ENCODE measurements at regions not wholly inside any gene's neighbourhood (a gene's known extent, or its start where the extent isn't known, plus 50 kb on each side); places are given as distances from the start of the nearest gene placed in this dataset.

GRCh38 chr2:76050196-76050595 is 339.5 kb upstream of the GCFC2 start:
- no peak overlapping the region for H3K4ac ChIP-seq (ENCODE audit: low read length)
- H3K4me3 ChIP-seq (ENCODE audit: low read length in 2 of 2) = no peak overlapping the region

GRCh38 chr2:76044701-76045100 is 334.0 kb upstream of the GCFC2 start:
- Histone ChIP-seq H4K91ac (ENCODE audit: low read depth, low read length, poor library complexity) (no peak overlapping the region), H3K9me3 (replicated peaks in 1 of 2; ENCODE audit: control insufficient read depth in 2 of 2, insufficient read depth in 1 of 2, low read depth in 1 of 2, low read length in 2 of 2) (peaks cover 0 to 12% of the 10 kb centered on the region in 2 donors), H3K14ac (ENCODE audit: low read length) (no peak overlapping the region), H3K4ac (ENCODE audit: low read length) (no peak overlapping the region), H3K23ac (ENCODE audit: low read depth, low read length, poor library complexity) (no peak overlapping the region), H2BK120ac (ENCODE audit: low read depth, low read length) (no peak overlapping the region), H3K18ac (ENCODE audit: low read length) (no peak overlapping the region), H3K9ac (ENCODE audit: low read depth, low read length, poor library complexity) (no peak overlapping the region), H2AK5ac (ENCODE audit: low read depth, low read length) (no peak overlapping the region), H3K79me1 (ENCODE audit: low read depth, low read length) (no peaks in the 10 kb centered on the region), H3K27me3 (ENCODE audit: control insufficient read depth in 3 of 3, insufficient read depth in 3 of 3, low read depth in 1 of 3, low read length in 3 of 3) (no peaks in the 10 kb centered on the region), H3K4me2 (ENCODE audit: insufficient read depth, low read length, poor library complexity, severe bottlenecking) (no peak overlapping the region), H2BK15ac (ENCODE audit: low read length) (no peak overlapping the region), H3K4me1 (ENCODE audit: control insufficient read depth in 2 of 2, insufficient read depth in 1 of 2, low read depth in 1 of 2, low read length in 2 of 2) (no peaks in the 10 kb centered on the region), H4K8ac (ENCODE audit: low read depth, low read length) (no peak overlapping the region), H2BK5ac (ENCODE audit: low read length) (no peak overlapping the region), H3K27ac (replicated peaks; ENCODE audit: low read length) (no peak overlapping the region), H2BK12ac (ENCODE audit: low read length) (no peak overlapping the region), H2AFZ (ENCODE audit: low read length) (no peak overlapping the region), H3K4me3 (ENCODE audit: low read length in 2 of 2) (no peak overlapping the region), H3K36me3 (replicated peaks in 1 of 2; ENCODE audit: control insufficient read depth in 2 of 2, insufficient read depth in 2 of 2, low read length in 2 of 2) (no peaks in the 10 kb centered on the region)
- DNase-seq (ENCODE audit: low spot score) = no peak
- no CpG with 5 or more reads among the region's 2 CpGs for WGBS, 2 donors (ENCODE audit: extremely low coverage in 2 of 2, insufficient read length in 2 of 2, insufficient replicate concordance in 1 of 2)

More at GRCh38 chr2:76050196-76050595, 339.5 kb upstream of the GCFC2 start:
- no peak overlapping the region for H2BK15ac ChIP-seq (ENCODE audit: low read length)
- no CpG with 5 or more reads among the region's 1 CpG for WGBS, 2 donors (ENCODE audit: extremely low coverage in 2 of 2, insufficient read length in 2 of 2, insufficient replicate concordance in 1 of 2)
- H3K27me3 ChIP-seq (ENCODE audit: control insufficient read depth in 3 of 3, insufficient read depth in 3 of 3, low read depth in 1 of 3, low read length in 3 of 3) = no peaks in the 10 kb centered on the region
- H3K9me3 ChIP-seq (replicated peaks in 1 of 2; ENCODE audit: control insufficient read depth in 2 of 2, insufficient read depth in 1 of 2, low read depth in 1 of 2, low read length in 2 of 2) = peaks cover 0 to 18% of the 10 kb centered on the region in 2 donors
- H2BK120ac ChIP-seq (ENCODE audit: low read depth, low read length) = no peak overlapping the region
- H3K18ac ChIP-seq (ENCODE audit: low read length) = no peak overlapping the region
- no peak overlapping the region for H2BK5ac ChIP-seq (ENCODE audit: low read length)
- no peak overlapping the region for H4K91ac ChIP-seq (ENCODE audit: low read depth, low read length, poor library complexity)
- peak overlapping the region; percentile 30 for H3K9ac ChIP-seq (ENCODE audit: low read depth, low read length, poor library complexity)
- no peak overlapping the region for H2BK12ac ChIP-seq (ENCODE audit: low read length)
- H3K23ac ChIP-seq (ENCODE audit: low read depth, low read length, poor library complexity) = no peak overlapping the region
- H3K36me3 ChIP-seq (replicated peaks in 1 of 2; ENCODE audit: control insufficient read depth in 2 of 2, insufficient read depth in 2 of 2, low read length in 2 of 2) = no peaks in the 10 kb centered on the region
- H4K8ac ChIP-seq (ENCODE audit: low read depth, low read length) = no peak overlapping the region
- no peak overlapping the region for H3K27ac ChIP-seq (replicated peaks; ENCODE audit: low read length)
- H3K4me1 ChIP-seq (ENCODE audit: control insufficient read depth in 2 of 2, insufficient read depth in 1 of 2, low read depth in 1 of 2, low read length in 2 of 2) = no peaks in the 10 kb centered on the region
- DNase-seq (ENCODE audit: low spot score) = no peak
- no peak overlapping the region for H3K4me2 ChIP-seq (ENCODE audit: insufficient read depth, low read length, poor library complexity, severe bottlenecking)
- no peak overlapping the region for H3K14ac ChIP-seq (ENCODE audit: low read length)
- H2AK5ac ChIP-seq (ENCODE audit: low read depth, low read length) = no peak overlapping the region
- no peak overlapping the region for H2AFZ ChIP-seq (ENCODE audit: low read length)
- no peaks in the 10 kb centered on the region for H3K79me1 ChIP-seq (ENCODE audit: low read depth, low read length)

- H3K18ac ChIP-seq (ENCODE audit: low read length) = no peak overlapping the region
- no peak overlapping the region for H2BK120ac ChIP-seq (ENCODE audit: low read depth, low read length)
- no peak overlapping the region for H2AFZ ChIP-seq (ENCODE audit: low read length)
- H2BK5ac ChIP-seq (ENCODE audit: low read length) = no peak overlapping the region
- DNase-seq (ENCODE audit: low spot score) = no peak
- no peak overlapping the region for H2BK15ac ChIP-seq (ENCODE audit: low read length)
- no peaks in the 10 kb centered on the region for H3K36me3 ChIP-seq (replicated peaks in 1 of 2; ENCODE audit: control insufficient read depth in 2 of 2, insufficient read depth in 2 of 2, low read length in 2 of 2)
- H3K4me1 ChIP-seq (ENCODE audit: control insufficient read depth in 2 of 2, insufficient read depth in 1 of 2, low read depth in 1 of 2, low read length in 2 of 2) = no peaks in the 10 kb centered on the region
- peaks cover 0 to 2% of the 10 kb centered on the region in 2 donors for H3K9me3 ChIP-seq (replicated peaks in 1 of 2; ENCODE audit: control insufficient read depth in 2 of 2, insufficient read depth in 1 of 2, low read depth in 1 of 2, low read length in 2 of 2)
- H3K79me1 ChIP-seq (ENCODE audit: low read depth, low read length) = no peaks in the 10 kb centered on the region
- H2AK5ac ChIP-seq (ENCODE audit: low read depth, low read length) = no peak overlapping the region
- H3K4ac ChIP-seq (ENCODE audit: low read length) = no peak overlapping the region
- H3K23ac ChIP-seq (ENCODE audit: low read depth, low read length, poor library complexity) = no peak overlapping the region
- H4K91ac ChIP-seq (ENCODE audit: low read depth, low read length, poor library complexity) = no peak overlapping the region
- no peak overlapping the region for H3K9ac ChIP-seq (ENCODE audit: low read depth, low read length, poor library complexity)
- no peak overlapping the region for H3K27ac ChIP-seq (replicated peaks; ENCODE audit: low read length)
- H3K4me3 ChIP-seq (ENCODE audit: low read length in 2 of 2) = no peak overlapping the region
- H3K27me3 ChIP-seq (ENCODE audit: control insufficient read depth in 3 of 3, insufficient read depth in 3 of 3, low read depth in 1 of 3, low read length in 3 of 3) = no peaks in the 10 kb centered on the region
- H4K8ac ChIP-seq (ENCODE audit: low read depth, low read length) = no peak overlapping the region
- H3K14ac ChIP-seq (ENCODE audit: low read length) = no peak overlapping the region
- no peak overlapping the region for H2BK12ac ChIP-seq (ENCODE audit: low read length)
- H3K4me2 ChIP-seq (ENCODE audit: insufficient read depth, low read length, poor library complexity, severe bottlenecking) = no peak overlapping the region
Measured at GRCh38 chr2:76039505-76039904, 328.8 kb upstream of the GCFC2 start.

- Histone ChIP-seq H3K27ac (replicated peaks; ENCODE audit: low read length) (no peak overlapping the region), H3K18ac (ENCODE audit: low read length) (no peak overlapping the region), H2BK5ac (ENCODE audit: low read length) (no peak overlapping the region), H3K4ac (ENCODE audit: low read length) (no peak overlapping the region), H3K4me3 (ENCODE audit: low read length in 2 of 2) (no peak overlapping the region), H4K91ac (ENCODE audit: low read depth, low read length, poor library complexity) (no peak overlapping the region), H2BK15ac (ENCODE audit: low read length) (no peak overlapping the region), H3K27me3 (ENCODE audit: control insufficient read depth in 3 of 3, insufficient read depth in 3 of 3, low read depth in 1 of 3, low read length in 3 of 3) (no peaks in the 10 kb centered on the region), H2AK5ac (ENCODE audit: low read depth, low read length) (no peak overlapping the region), H3K14ac (ENCODE audit: low read length) (no peak overlapping the region), H3K9me3 (replicated peaks in 1 of 2; ENCODE audit: control insufficient read depth in 2 of 2, insufficient read depth in 1 of 2, low read depth in 1 of 2, low read length in 2 of 2) (peaks cover 2 to 9% of the 10 kb centered on the region in 2 donors), H3K79me1 (ENCODE audit: low read depth, low read length) (no peaks in the 10 kb centered on the region), H3K4me1 (ENCODE audit: control insufficient read depth in 2 of 2, insufficient read depth in 1 of 2, low read depth in 1 of 2, low read length in 2 of 2) (no peaks in the 10 kb centered on the region), H2AFZ (ENCODE audit: low read length) (no peak overlapping the region), H3K23ac (ENCODE audit: low read depth, low read length, poor library complexity) (no peak overlapping the region), H3K4me2 (ENCODE audit: insufficient read depth, low read length, poor library complexity, severe bottlenecking) (no peak overlapping the region), H4K8ac (ENCODE audit: low read depth, low read length) (no peak overlapping the region), H3K9ac (ENCODE audit: low read depth, low read length, poor library complexity) (no peak overlapping the region), H2BK12ac (ENCODE audit: low read length) (no peak overlapping the region), H3K36me3 (replicated peaks in 1 of 2; ENCODE audit: control insufficient read depth in 2 of 2, insufficient read depth in 2 of 2, low read length in 2 of 2) (no peaks in the 10 kb centered on the region), H2BK120ac (ENCODE audit: low read depth, low read length) (no peak overlapping the region)
- no peak for DNase-seq (ENCODE audit: low spot score)
- no CpG with 5 or more reads among the region's 1 CpG for WGBS, 2 donors (ENCODE audit: extremely low coverage in 2 of 2, insufficient read length in 2 of 2, insufficient replicate concordance in 1 of 2)
Measured at GRCh38 chr2:76027761-76028160, 317.0 kb upstream of the GCFC2 start.

Data from neuronal stem cell (in vitro differentiated cells).